Activated B cell treated with CpG ODN at 0.5 μM for 24 hours (primary cell): ENCODE measurements at regions not wholly inside any gene's neighbourhood (a gene's known extent, or its start where the extent isn't known, plus 50 kb on each side); places are given as distances from the start of the nearest gene placed in this dataset.

Experiments used
- ATAC-seq: fragments of 200-7000 bp; cut with Tn5 transposase; one replicate; pipeline ENCODE4 v1.10.0; 2021; ENCODE audit warnings: low read depth, mild to moderate bottlenecking, moderate library complexity
- CTCF ChIA-PET: fragments of 350-600 bp; sonication (Branson Sonifier 250); formaldehyde crosslinking; loops from one replicate; lab custom pipeline; 2021; ENCODE audit warnings: antibody characterized with exemption; lab: Charles Lee
- POLR2A ChIA-PET: fragments of 350-600 bp; sonication (Branson Sonifier 250); formaldehyde crosslinking; loops from one replicate; lab custom pipeline; 2021; ENCODE audit warnings: antibody characterized with exemption; lab: Charles Lee
- DNase-seq: peaks from one replicate; pipeline ENCODE4 v3.0.0; 2022
- H3K27ac Mint-ChIP-seq: one replicate; pipeline ENCODE4 v1.8.0; 2020; ENCODE audit warnings: mixed read lengths
- H3K27me3 Mint-ChIP-seq: one replicate; pipeline ENCODE4 v1.8.0; 2021; ENCODE audit warnings: mixed read lengths
- H3K36me3 Mint-ChIP-seq: one replicate; pipeline ENCODE4 v1.8.0; 2021; ENCODE audit warnings: low read depth, mixed read lengths
- H3K4me1 Mint-ChIP-seq: one replicate; pipeline ENCODE4 v1.8.0; 2021; ENCODE audit warnings: mixed read lengths
- H3K4me3 Mint-ChIP-seq: one replicate; pipeline ENCODE4 v1.8.0; 2020; ENCODE audit warnings: mild to moderate bottlenecking, mixed read lengths
- H3K9me3 Mint-ChIP-seq: one replicate; pipeline ENCODE4 v1.8.0; 2020; ENCODE audit warnings: mixed read lengths
- intact Hi-C: fragments of 100-400 bp; cut with micrococcal nuclease; formaldehyde crosslinking; loops from one replicate; pipeline ENCODE4 v1.15.1; 2024
- TF ChIP-seq, protein P1 (sequence below): fragments of 200-600 bp; IDR thresholded peaks from one replicate; pipeline ENCODE4 v1.8.0; 2022; ENCODE audit warnings: antibody characterized with exemption, mild to moderate bottlenecking

DNA sequence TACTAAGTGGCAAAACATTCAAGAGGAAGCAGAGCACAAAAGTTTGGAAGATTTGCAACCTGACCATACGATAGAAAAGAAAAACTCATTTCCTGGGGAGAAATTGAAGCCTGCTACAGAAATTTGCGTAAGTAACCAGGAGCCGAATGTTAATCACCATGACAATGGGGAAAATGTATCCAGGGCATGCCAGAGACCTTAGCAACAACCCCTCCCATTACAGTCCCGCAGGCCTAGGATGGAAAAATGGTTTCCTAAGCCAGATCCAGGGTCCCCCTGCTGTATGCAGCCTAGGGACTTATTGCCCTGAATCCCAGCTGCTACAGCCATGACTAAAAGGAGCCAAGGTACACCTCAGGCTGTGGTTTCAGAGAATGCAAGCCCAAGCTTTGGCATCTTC, 472.2 kb upstream of the KLHL4 start:
- Mint-ChIP-seq H3K4me3 (no peak overlapping the region), H3K4me1 (no peaks in the 10 kb centered on the region), H3K27ac (no peak overlapping the region), H3K27me3 (no peaks in the 10 kb centered on the region), H3K36me3 (no peaks in the 10 kb centered on the region), H3K9me3 (peaks cover 6% of the 10 kb centered on the region)
- POLR2A ChIA-PET, result no interaction called here
- TF ChIP-seq, protein P1, sequence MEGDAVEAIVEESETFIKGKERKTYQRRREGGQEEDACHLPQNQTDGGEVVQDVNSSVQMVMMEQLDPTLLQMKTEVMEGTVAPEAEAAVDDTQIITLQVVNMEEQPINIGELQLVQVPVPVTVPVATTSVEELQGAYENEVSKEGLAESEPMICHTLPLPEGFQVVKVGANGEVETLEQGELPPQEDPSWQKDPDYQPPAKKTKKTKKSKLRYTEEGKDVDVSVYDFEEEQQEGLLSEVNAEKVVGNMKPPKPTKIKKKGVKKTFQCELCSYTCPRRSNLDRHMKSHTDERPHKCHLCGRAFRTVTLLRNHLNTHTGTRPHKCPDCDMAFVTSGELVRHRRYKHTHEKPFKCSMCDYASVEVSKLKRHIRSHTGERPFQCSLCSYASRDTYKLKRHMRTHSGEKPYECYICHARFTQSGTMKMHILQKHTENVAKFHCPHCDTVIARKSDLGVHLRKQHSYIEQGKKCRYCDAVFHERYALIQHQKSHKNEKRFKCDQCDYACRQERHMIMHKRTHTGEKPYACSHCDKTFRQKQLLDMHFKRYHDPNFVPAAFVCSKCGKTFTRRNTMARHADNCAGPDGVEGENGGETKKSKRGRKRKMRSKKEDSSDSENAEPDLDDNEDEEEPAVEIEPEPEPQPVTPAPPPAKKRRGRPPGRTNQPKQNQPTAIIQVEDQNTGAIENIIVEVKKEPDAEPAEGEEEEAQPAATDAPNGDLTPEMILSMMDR, result no peak
- intact Hi-C loops, result no loop called here
- CTCF ChIA-PET, result no interaction called here
- ATAC-seq (no peak), DNase-seq (no peak)

DNA sequence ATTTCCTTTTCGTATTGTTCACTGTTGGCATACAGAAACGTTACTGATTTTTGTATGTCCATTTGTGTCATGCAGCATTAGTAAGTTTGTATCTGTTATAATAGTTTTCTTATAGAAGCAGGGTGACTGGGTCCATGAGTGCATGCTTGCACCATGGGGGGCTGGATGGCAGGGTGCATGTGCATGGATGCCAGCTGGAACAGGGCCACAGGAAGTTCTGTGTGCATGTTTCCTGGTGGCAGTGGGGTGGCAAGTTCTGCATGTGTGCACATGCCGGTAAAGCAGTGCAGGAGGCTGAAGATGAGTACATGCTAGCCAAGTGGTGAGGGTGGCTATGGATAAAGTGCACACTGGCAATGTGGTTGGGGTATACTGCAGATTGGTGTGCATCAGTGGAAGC, 468.0 kb upstream of the KLHL4 start:
- Mint-ChIP-seq H3K27me3 (no peaks in the 10 kb centered on the region), H3K4me3 (no peak overlapping the region), H3K9me3 (peaks cover 6% of the 10 kb centered on the region), H3K27ac (no peak overlapping the region), H3K4me1 (no peaks in the 10 kb centered on the region), H3K36me3 (no peaks in the 10 kb centered on the region)
- intact Hi-C loops, result no loop called here
- TF ChIP-seq, protein P1, result no peak
- POLR2A ChIA-PET, result no interaction called here
- ATAC-seq, result no peak
- DNase-seq, result no peak
- CTCF ChIA-PET, result no interaction called here

DNA sequence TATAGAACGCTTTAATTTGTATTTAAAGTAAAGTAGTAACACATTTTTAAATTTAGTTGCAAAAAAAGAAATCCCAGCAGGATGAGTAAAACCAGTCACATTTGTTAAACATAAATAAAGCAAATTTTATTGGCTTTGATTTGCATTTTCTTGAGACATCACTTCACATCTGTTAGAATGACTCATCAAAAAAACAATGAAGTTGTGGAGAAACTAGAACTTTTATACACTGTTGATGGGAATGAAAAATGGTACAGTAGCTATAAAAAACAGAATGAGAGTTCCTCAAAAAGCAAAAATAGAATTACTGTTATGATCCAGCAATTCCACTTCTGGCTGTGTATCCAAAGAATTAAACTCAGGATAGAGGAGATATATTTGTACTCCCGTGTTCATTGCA, 454.0 kb upstream of the KLHL4 start:
- Mint-ChIP-seq H3K27ac (no peak overlapping the region), H3K4me1 (no peaks in the 10 kb centered on the region), H3K9me3 (no peaks in the 10 kb centered on the region), H3K4me3 (no peak overlapping the region), H3K27me3 (no peaks in the 10 kb centered on the region), H3K36me3 (no peaks in the 10 kb centered on the region)
- intact Hi-C loops, result no loop called here
- TF ChIP-seq, protein P1, result no peak
- ATAC-seq (no peak), DNase-seq (no peak)
- POLR2A ChIA-PET, result no interaction called here
- CTCF ChIA-PET, result no interaction called here

DNA sequence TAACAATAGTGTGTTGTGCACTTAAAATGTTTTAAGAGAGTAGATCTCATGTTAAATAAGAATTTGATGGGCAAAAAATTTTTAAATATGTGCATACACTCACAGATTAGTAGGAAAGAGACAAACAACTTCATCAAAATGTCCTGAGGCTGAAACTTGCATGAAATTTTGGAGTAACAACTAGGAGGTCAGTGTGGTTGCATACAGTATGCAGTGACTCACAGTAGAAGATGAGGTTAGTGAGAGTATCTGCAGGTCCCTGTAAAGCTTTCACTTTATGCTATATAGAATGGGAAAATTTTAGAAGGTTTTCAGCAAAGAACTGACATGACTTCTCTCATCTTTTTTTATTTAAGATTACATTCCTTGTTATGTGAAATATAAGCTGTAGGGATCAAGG, 453.1 kb upstream of the KLHL4 start:
- no peak overlapping the region for H3K27ac Mint-ChIP-seq
- TF ChIP-seq, protein P1, result no peak
- ChIA-PET POLR2A (no interaction called here), CTCF (no interaction called here)
- H3K36me3 Mint-ChIP-seq, result no peaks in the 10 kb centered on the region
- H3K4me3 Mint-ChIP-seq, result no peak overlapping the region
- intact Hi-C loops, result no loop called here
- H3K9me3 Mint-ChIP-seq, result peaks cover 3% of the 10 kb centered on the region
- H3K27me3 Mint-ChIP-seq, result no peaks in the 10 kb centered on the region
- DNase-seq, result no peak
- no peak for ATAC-seq
- H3K4me1 Mint-ChIP-seq, result no peaks in the 10 kb centered on the region

DNA sequence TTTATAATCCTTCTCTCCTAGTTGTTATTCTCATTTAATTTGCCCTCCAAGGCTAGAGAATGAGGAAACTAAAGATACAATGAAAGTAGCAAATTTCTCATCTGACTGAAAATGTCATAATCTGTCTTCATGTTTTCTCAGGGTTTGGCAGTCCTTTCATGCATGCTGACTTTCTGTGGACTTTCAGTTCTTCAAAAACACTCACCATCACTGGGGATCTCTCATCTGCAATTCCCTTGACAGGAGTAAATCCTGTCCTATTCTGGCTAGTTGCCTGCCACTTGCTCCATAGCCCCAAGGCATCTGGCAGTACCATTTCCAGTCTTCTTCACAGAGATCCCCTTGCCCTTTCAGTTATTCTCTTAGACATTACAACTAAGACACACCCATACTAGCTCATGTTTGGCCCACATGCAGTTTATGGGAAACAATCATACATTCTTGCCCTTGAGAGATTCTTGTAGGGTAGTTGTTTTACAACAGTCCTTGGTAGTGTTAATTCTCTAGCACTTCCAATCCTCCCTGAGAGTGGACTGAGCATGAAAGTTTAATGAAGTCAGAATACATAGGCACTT, 449.7 kb upstream of the KLHL4 start:
- intact Hi-C loops, result no loop called here
- Mint-ChIP-seq H3K27ac (no peak overlapping the region), H3K4me1 (no peaks in the 10 kb centered on the region), H3K36me3 (no peaks in the 10 kb centered on the region), H3K27me3 (no peaks in the 10 kb centered on the region), H3K4me3 (no peak overlapping the region), H3K9me3 (peaks cover 5% of the 10 kb centered on the region)
- ATAC-seq, result no peak
- POLR2A ChIA-PET, result no interaction called here
- DNase-seq, result no peak
- CTCF ChIA-PET, result no interaction called here
- TF ChIP-seq, protein P1, result no peak
